ENCODE measurements at regions not wholly inside any gene's neighbourhood (a gene's known extent, or its start where the extent isn't known, plus 50 kb on each side); places are given as distances from the start of the nearest gene placed in this dataset.
"Not testable (repeated sequence)": the region's sequence is repeated elsewhere in the genome, so short reads cannot be mapped to it uniquely, and the experiment has no call there.

DNA sequence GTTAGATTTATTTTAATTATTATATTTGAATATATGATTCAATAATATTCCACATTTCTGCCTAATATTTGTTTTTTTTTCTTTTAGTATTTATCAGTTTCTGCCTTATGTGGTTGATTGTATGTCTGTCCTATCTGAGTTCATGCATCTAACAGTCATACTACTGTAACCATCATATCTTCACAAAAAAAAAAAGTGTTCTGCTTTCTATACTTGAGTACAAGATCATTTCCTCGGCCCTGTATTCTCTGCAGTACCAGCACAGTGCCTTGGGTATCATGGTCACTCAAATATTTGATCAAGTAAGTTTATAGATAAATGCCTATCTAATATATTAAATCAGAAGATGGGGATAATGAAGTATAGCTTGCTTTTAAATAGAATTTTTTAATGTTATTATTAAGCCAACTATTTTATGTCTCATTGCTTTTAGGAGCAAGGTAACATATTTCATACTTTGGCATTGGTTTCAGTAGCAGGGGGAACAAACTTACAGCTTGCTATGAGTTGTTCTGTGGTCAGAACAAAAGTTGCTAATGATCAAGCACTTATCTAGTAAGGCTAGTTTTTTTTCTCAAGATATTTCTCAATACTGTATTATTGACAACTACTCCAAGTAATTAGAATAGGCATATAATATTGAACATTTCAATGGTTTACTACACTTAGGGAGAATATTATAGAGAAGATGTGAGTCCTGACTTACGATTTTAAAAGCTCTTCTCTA, 290.5 kb upstream of the FBXO33 start:
- no peak for DNase-seq

- no peak for DNase-seq
Measured at GRCh38 chr14:39716987-39717570, 284.8 kb upstream of the FBXO33 start.

- no peak for DNase-seq
Measured at GRCh38 chr14:39712293-39712999, 280.2 kb upstream of the FBXO33 start.

DNA sequence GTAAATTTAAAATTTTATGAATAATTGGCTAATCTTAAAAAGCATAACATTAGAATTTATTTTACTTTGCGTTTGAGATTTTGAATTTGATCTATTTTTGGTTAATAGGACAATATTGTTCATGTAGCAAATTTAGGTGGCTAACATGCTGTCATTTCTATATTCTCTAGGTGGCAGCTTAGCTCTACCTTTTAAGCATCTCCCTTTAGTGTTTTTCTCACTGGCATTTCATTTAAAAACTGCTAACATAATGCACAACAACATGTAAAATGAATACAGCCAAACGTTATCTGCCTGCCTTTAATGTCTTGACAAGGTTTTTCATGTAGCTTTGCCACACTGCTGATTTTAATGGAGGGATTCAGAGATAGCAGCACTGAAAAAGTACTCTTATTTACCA, 272.4 kb upstream of the FBXO33 start:
- DNase-seq, result no peak

DNA sequence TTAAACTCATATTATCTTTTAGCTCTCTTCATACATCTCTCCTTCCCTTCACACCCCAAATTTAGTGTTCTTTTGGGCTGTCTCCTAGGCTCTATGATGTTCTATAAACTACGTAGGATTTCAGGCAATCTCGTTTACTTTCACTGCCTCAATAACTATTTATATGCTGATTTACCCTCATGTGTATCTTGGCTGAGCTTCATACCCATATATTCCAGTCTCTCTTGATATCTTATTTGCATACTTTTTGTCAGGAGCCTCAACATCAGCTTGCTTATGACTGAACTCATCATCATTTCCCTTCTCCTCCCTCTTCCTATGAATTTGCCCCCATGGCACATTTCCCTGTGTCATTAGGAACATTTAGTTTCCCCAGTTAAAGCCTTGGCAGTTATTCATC, 262.1 kb upstream of the FBXO33 start:
- DNase-seq, result no peak

GRCh38 chr14:39683691-39684260, 251.5 kb upstream of the FBXO33 start:
- DNase-seq, result no peak

- DNase-seq, result no peak
Measured at GRCh38 chr14:39682582-39682981, 250.3 kb upstream of the FBXO33 start.

DNA sequence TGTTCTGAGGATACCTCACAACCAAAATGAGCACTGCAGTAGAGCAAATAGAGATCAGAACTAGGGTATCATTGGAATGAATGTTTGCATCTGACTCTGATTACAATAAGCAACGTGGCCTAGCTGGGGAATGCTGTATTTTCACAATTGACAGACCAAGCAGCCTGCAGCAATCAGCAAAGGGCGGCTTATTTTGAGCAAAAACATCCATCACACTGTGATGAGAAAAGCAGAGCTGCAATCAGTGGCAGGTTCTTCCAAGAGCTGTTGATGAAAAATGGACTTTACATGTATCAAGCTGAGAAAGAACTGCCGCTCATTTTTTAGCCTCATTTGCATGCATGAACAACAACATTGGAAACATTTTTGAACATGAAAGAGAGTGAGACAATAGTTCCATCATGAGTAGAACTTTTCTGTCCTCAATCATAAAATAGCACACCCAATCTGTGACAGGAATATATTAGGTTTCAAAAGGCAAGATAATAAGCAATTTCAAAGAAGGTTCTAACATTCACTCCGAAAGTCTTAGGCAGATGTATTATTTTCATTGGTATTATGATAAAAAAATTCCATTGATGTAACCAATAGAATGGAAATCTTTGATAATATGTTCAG, 249.7 kb upstream of the FBXO33 start:
- no peak for DNase-seq

DNA sequence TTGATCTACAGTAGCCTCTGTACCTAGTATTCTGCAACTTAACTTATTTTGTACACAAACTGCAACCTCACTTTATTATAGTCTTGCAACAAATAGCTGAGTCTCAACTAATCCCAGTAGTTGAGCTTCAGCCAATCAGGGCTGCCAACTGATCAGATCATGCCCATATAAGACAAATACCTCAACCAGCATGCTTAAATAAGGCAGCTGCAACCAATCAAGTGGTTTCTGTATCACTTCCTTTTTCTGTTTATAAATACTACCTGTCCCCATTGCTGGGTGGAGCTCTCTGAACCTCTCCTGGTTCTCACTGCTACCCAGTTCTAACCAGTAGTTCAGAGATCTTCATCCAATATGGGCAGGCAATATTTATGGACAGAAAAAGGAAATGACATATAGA, 248.5 kb upstream of the FBXO33 start:
- DNase-seq, result no peak

GRCh38 chr14:39673734-39674133, 241.5 kb upstream of the FBXO33 start:
- DNase-seq, result no peak

DNA sequence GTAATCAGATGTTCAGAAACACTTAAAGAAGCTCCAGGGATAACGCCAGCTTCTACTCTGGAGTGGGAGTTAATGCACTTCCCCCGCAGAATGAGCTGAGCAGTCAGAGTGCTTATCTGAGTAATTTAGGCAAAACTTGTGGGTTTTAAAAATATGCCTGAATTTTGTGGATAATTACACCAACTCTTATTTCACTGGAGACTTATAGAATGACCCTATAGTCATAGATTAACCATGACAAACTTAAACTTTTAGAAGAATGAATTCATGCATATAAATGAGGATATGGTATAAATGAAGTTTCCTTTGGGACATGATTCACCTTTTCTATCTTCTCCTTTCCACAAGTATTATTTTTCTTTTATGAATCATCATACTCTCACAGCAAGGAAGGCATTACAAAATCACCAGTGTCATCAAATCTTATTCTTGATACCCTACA, 241.1 kb upstream of the FBXO33 start:
- DNase-seq, result no peak

DNA sequence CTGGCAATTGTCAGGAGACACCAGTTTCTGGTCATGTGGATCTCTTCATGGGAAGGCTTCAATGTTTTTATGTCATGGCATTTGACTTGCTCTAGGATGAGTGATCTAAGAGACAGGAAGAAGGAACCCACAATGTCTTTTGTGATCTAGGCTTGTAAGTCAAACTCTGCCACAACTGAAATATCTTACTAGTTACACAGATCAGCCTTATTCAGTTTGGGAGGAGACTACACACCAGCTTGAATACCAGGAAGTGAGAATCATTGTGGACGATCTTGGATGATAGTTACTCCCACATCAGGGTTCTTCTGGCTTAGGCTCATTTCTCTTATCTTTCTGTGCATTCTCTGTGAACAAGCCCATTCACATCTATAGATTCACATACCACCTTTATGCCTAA, 236.2 kb upstream of the FBXO33 start:
- no peak for DNase-seq

GRCh38 chr14:39666386-39666785, 234.2 kb upstream of the FBXO33 start:
- DNase-seq, result no peak

- no peak for DNase-seq
Measured at GRCh38 chr14:39665075-39665475, 232.8 kb upstream of the FBXO33 start.

- no peak for DNase-seq
Measured at GRCh38 chr14:39664646-39665045, 232.4 kb upstream of the FBXO33 start.

- no peak for DNase-seq
Measured at GRCh38 chr14:39641224-39641623, 209.0 kb upstream of the FBXO33 start.

DNA sequence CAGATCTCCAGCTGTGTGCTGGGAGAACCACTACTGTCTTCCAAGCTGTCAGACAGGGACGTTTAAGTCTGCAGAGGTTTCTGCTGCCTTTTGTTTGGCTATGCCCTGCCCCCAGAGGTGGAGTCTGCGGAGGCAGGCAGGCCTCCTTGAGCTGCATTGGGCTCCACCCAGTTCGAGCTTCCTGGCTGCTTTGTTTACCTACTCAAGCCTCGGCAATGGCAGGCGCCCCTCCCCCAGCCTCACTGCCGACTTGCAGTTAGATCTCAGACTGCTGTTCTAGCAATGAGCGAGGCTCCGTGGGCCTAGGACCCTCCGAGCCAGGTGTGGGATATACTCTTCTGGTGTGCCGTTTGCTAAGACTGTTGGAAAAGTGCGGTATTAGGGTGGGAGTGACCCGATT, 206.8 kb upstream of the FBXO33 start:
- DNase-seq, result not testable (repeated sequence)

- no peak for DNase-seq
Measured at GRCh38 chr14:39628087-39628486, 195.9 kb upstream of the FBXO33 start.

DNA sequence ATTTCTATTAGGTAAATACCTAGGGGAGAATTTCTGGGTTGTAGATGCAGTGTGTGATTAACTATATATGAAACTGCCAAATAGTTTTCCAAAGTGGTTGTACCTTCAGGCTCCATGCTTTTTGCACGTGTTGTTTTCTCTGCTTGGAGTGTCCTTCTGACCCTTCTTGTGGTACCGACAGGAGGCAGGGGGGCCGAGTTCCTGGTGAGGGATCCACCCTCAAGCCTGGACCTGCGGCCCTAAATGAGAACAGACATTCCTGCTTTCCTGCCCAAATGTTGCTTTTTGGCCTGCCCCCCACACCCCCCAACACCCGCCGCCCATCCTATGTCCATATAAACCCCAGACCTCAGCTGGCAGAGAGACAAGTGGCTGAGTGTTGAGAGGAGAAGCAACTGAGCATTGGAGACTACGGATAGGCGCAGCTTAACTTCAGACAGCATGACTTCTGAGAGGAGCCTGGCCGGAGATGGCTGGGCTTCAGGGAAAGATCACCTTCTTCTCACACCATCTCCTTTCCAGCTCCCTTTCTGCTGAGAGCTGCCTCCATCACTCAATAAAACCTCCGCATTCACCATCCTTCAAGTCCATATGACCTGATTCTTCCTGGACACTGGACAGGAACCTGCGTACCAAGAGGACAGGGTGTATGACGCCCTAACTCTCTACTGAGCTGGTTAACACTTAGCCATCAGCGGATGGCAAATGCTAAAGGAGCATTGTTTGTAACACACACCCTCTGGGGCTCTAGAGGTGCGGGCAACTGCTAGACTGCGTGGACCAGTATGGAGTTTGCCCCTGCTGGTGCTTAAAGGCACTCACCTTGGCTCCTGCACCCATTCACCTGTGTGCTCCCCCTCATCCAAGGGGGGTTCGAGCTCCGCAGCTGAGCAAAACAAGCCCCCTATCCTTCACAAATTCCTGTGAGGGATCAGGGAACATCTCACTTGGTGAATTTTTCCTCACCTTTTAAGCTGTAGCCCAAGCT, 194.7 kb upstream of the FBXO33 start:
- DNase-seq, result no peak

DNA sequence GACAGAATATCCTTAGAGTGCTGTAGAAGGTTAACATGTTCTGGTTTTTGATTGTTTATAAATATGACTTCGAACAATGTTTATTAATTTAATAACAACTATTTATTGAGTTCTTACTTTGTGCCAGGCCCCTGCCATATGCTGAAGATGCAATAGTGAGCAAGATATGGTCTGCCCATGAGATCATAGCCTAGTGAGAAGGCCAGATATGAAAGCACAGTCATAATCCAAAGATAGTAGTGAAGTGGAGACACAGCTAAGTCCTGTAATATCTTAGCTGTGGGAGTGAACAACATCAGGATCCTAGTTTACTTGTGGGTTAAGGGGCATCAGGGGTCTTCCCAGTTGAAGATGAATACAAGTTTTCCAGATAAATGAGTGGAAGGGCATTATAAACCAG, 189.4 kb upstream of the FBXO33 start:
- no peak for DNase-seq

DNA sequence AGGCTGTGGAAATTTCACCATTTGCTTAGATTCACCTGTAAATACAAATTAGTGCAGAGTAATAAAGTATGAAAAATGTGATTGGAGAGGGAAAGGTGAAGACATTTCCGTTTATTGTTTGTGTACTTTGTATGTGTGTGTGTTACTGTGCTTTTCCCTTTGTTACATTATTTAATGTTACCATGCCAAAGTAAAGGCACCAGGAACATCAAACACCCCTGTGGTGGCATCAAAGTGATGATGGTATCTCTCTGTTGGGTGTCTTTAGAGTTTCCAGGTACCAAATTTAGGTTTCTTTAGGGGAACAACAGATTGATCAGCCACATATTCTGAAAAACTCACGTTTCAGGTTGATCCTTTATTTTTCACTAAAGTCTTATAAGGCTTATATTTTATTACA, 189.0 kb upstream of the FBXO33 start:
- DNase-seq, result no peak

GRCh38 chr14:39617537-39617936, 185.3 kb upstream of the FBXO33 start:
- DNase-seq, result no peak
